ENCODE measurements at regions not wholly inside any gene's neighbourhood (a gene's known extent, or its start where the extent isn't known, plus 50 kb on each side); places are given as distances from the start of the nearest gene placed in this dataset.

DNA sequence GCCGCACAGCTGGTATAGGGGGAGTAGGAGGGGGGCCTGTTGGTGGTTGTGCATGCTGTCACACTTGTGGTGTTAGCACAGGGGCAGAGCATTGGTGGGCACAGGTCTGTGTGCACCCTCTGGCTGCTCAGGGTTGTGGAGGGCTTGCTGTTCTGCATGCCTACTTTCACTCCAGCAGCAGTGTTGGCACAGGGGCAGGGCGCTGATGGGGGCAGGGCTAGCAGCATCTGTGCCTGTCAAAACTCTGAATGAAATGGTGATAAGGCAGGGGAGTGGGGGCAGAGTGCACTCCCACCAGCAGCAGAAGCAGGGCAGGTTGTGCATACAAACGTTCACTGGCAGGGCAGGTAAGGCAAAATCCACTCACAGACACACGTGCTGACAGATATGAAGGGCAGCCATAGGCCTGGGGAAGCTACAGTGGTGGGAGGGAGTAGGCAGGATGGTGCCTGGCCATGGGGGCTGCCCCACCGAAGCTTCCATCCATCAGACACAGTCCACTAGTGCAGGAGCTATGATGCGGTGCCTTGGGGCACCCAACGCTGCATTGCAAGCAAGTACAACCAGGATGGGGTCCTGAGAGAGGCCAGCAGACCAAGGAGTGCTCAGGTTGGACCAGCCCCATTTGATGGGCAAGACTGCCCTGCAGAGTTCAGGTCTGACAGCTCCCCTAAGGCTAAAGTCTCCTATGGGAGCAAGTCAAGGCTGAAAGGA is 160.7 kb upstream of the SPANXC start:
- no peak for DNase-seq (ENCODE audit: low read depth in 1 of 2, low spot score in 2 of 2)
- H3K9me3 ChIP-seq (ENCODE audit: insufficient read depth in 2 of 2, low read depth in 1 of 2, low read length in 1 of 2): no peaks in the 10 kb centered on the region
- H3K23me2 ChIP-seq (ENCODE audit: low read depth, low read length): no peaks in the 10 kb centered on the region
- POLR2A ChIA-PET (ENCODE audit: partially characterized antibody): no interaction called here
- no peak overlapping the region for H2AK5ac ChIP-seq (ENCODE audit: low read depth, low read length)
- no peaks in the 10 kb centered on the region for H3K79me2 ChIP-seq (ENCODE audit: control insufficient read depth in 1 of 2, insufficient read depth in 2 of 2, low read length in 2 of 2)
- H2BK120ac ChIP-seq (replicated peaks; ENCODE audit: low read depth, low read length): no peak overlapping the region
- H2BK20ac ChIP-seq (ENCODE audit: low read length): no peak overlapping the region
- no peak overlapping the region for H3K18ac ChIP-seq (ENCODE audit: extremely low read depth, low read length)
- H3K4ac ChIP-seq (replicated peaks; ENCODE audit: insufficient read length, low read depth, low read length): no peak overlapping the region
- H3K27me3 ChIP-seq (replicated peaks in 1 of 4; ENCODE audit: control insufficient read depth in 3 of 4, extremely low read depth in 1 of 4, insufficient read depth in 3 of 4, low read length in 3 of 4): no peaks in the 10 kb centered on the region
- no peaks in the 10 kb centered on the region for H3K36me3 ChIP-seq (ENCODE audit: control insufficient read depth in 2 of 4, insufficient read depth in 4 of 4, low read length in 3 of 4)
- H3K4me3 ChIP-seq (ENCODE audit: extremely low read depth in 1 of 4, insufficient read depth in 2 of 4, low read depth in 3 of 4, low read length in 4 of 4): no peak overlapping the region
- no peaks in the 10 kb centered on the region for H3K79me1 ChIP-seq (ENCODE audit: low read depth, low read length)
- no peak for TF ChIP-seq RBBP5 (IDR thresholded peaks at IDR 0.05; ENCODE audit: borderline replicate concordance, low read depth, low read length)
- CTCF ChIA-PET (ENCODE audit: partially characterized antibody): interaction anchor here (0.8 kb wide), 1 partner anchor 65 kb away, joined by 3 read pairs; no protein-coding TSS in a partner anchor
- no peaks in the 10 kb centered on the region for H4K20me1 ChIP-seq (replicated peaks in 1 of 2; ENCODE audit: control insufficient read depth in 1 of 2, insufficient read depth in 2 of 2, low read length in 2 of 2)
- no peak overlapping the region for H3K4me2 ChIP-seq (ENCODE audit: insufficient read depth in 1 of 2, low read depth in 2 of 2, low read length in 2 of 2)
- FAIRE-seq: no peak
- WGBS, 2 experiments (ENCODE audit: extremely low coverage in 1 of 2, insufficient coverage in 1 of 2, insufficient read length in 1 of 2, insufficient replicate concordance in 2 of 2, low coverage in 1 of 2, low lambda C conversion rate in 2 of 2, missing lambda C conversion rate in 1 of 2): 95% methylated on average over 5 of the region's 7 CpGs; no CpG with 5 or more reads in 1 of the 2 experiments
- no peak overlapping the region for H2BK12ac ChIP-seq (ENCODE audit: low read depth, low read length)
- H3K23ac ChIP-seq (ENCODE audit: insufficient read length): no peak overlapping the region
- no peak overlapping the region for H3K9ac ChIP-seq (replicated peaks in 1 of 4; ENCODE audit: extremely low read depth in 1 of 4, low read depth in 3 of 4, low read length in 3 of 4)
- H2AFZ ChIP-seq (ENCODE audit: low read length): no peak overlapping the region
- H4K8ac ChIP-seq (ENCODE audit: extremely low read depth, insufficient read depth, low read length): no peak overlapping the region
- H3K56ac ChIP-seq (replicated peaks; ENCODE audit: insufficient read length, low read depth, low read length): no peak overlapping the region
- no peak overlapping the region for H4K5ac ChIP-seq (ENCODE audit: insufficient read length, low read depth, low read length)
- no peak overlapping the region for H3K27ac ChIP-seq (ENCODE audit: low read depth, low read length)
- no peak overlapping the region for H2BK5ac ChIP-seq (ENCODE audit: low read depth, low read length)
- no peak overlapping the region for H2BK15ac ChIP-seq (ENCODE audit: low read length)
- H3K14ac ChIP-seq (ENCODE audit: insufficient read length): no peak overlapping the region
- no peak overlapping the region for H4K91ac ChIP-seq (replicated peaks; ENCODE audit: insufficient read length, low read length)
- no peaks in the 10 kb centered on the region for H3K4me1 ChIP-seq (replicated peaks in 1 of 4; ENCODE audit: control insufficient read depth in 3 of 4, insufficient read depth in 4 of 4, low read length in 3 of 4)

Data from H1 (cell line).